A549 (cell line): ENCODE measurements at regions not wholly inside any gene's neighbourhood (a gene's known extent, or its start where the extent isn't known, plus 50 kb on each side); places are given as distances from the start of the nearest gene placed in this dataset.
A peak's percentile ranks its signal among the peaks of the same experiment; 100 is the strongest.

ENCODE experiments used
- ATAC-seq, 2 experiments: fragments of 200-7000 bp in 1 of 2; fragments of >200 bp in 1 of 2; cut with Nextera tagmentation in 1 of 2; cut with Tn5 transposase in 1 of 2; 3 replicates each; pipeline versions ENCODE4 v1.8.0 to v1.9.1; 2018 to 2020; ENCODE audit warnings: mild to moderate bottlenecking in 1 of 2, moderate library complexity in 1 of 2
- CTCF ChIA-PET: fragments of 300-600 bp; sonication (Branson Sonifier 250); formaldehyde crosslinking; extraction: SDS; loops from one replicate; lab custom pipeline; 2021; ENCODE audit warnings: antibody characterized with exemption, inconsistent platforms; lab: Yijun Ruan, JAX
- POLR2A ChIA-PET: fragments of 350-600 bp; formaldehyde crosslinking; extraction: SDS; loops from one replicate; lab custom pipeline; 2021; ENCODE audit warnings: antibody characterized with exemption, inconsistent platforms; lab: Yijun Ruan, JAX
- DNase-seq, 2 experiments: peaks; one replicate each; pipeline versions ENCODE4 v3.0.0 to v3.0.0-alpha.2; 2011 to 2016; ENCODE audit warnings: low read depth in 1 of 2, low spot score in 1 of 2
- FAIRE-seq: peaks from 2 replicates; lab custom pipeline; 2011; peaks lifted over from hg19 to GRCh38; lab: Jason Lieb, UNC
- H3K27ac ChIP-seq, 2 experiments: fragments of >200 bp; sonication (Bioruptor Twin); formaldehyde crosslinking; 3 replicates each; pipeline ENCODE4 v1.5.1; 2016 to 2017
- H3K4me1 ChIP-seq: fragments of >200 bp; sonication (Bioruptor Twin); formaldehyde crosslinking; 3 replicates; pipeline ENCODE4 v1.6.1; 2016
- H3K4me2 ChIP-seq: fragments of >200 bp; sonication (Bioruptor Twin); formaldehyde crosslinking; 3 replicates; pipeline ENCODE4 v1.6.1; 2016
- H3K4me3 ChIP-seq: fragments of >200 bp; sonication (Bioruptor Twin); formaldehyde crosslinking; 3 replicates; pipeline ENCODE4 v1.5.1; 2016
- H3K9me3 ChIP-seq: fragments of >200 bp; sonication (Bioruptor Twin); formaldehyde crosslinking; 3 replicates; pipeline ENCODE4 v1.6.1; 2016
- CEBPB ChIP-seq, 2 experiments: fragments of >200 bp in 1 of 2; sonication (Bioruptor Twin) in 1 of 2; formaldehyde crosslinking in 1 of 2; IDR thresholded peaks; 2 replicates each; pipeline ENCODE4 v1.6.1; 2012 to 2016
- CHD2 ChIP-seq: fragments of 150-350 bp; IDR thresholded peaks from 2 replicates; pipeline ENCODE4 v1.6.1; 2014; ENCODE audit warnings: low read length; ENCODE audit not compliant: partially characterized antibody
- CHD4 ChIP-seq: fragments of 200-600 bp; sonication (generic); IDR thresholded peaks from 2 replicates; pipeline ENCODE4 v1.6.1; 2016; ENCODE audit warnings: antibody characterized with exemption, mild to moderate bottlenecking, borderline replicate concordance
- ESRRA ChIP-seq: fragments of 150-350 bp; IDR thresholded peaks from 2 replicates; pipeline ENCODE4 v1.6.1; 2014; ENCODE audit warnings: mild to moderate bottlenecking, low read length, borderline replicate concordance
- FOSL2 ChIP-seq, 2 experiments: fragments of 450-650 bp in 1 of 2; fragments of >200 bp in 1 of 2; sonication (Bioruptor Twin) in 1 of 2; formaldehyde crosslinking; IDR thresholded peaks; 2 replicates each; pipeline versions ENCODE4 v1.5.0 to v1.6.1; 2016 to 2020; ENCODE audit warnings: mild to moderate bottlenecking in 1 of 2, moderate library complexity in 1 of 2
- HEYL ChIP-seq: fragments of 250-450 bp; sonication (Bioruptor Pico); IDR thresholded peaks from 2 replicates; pipeline ENCODE4 v1.8.0; 2021; ENCODE audit warnings: mild to moderate bottlenecking, moderate library complexity
- HOXA7 ChIP-seq: fragments of 250-450 bp; sonication (Bioruptor Pico); IDR thresholded peaks from 2 replicates; pipeline ENCODE4 v1.5.0; 2020; ENCODE audit warnings: mild to moderate bottlenecking, moderate library complexity
- KDM1A ChIP-seq: fragments of 200-600 bp; sonication (generic); IDR thresholded peaks from 2 replicates; pipeline ENCODE4 v1.6.1; 2016; ENCODE audit warnings: low read depth, mild to moderate bottlenecking
- MAFK ChIP-seq: fragments of 450-650 bp; IDR thresholded peaks from 2 replicates; pipeline ENCODE4 v1.6.1; 2014; ENCODE audit not compliant: partially characterized antibody
- MYC ChIP-seq: IDR thresholded peaks from 2 replicates; pipeline ENCODE4 v1.6.1; 2012; ENCODE audit warnings: mild to moderate bottlenecking, inconsistent platforms, low read length, improper control_type of control experiment, borderline replicate concordance
- NFE2L2 ChIP-seq: fragments of 150-350 bp; conservative IDR thresholded peaks from 2 replicates; pipeline ENCODE4 v1.6.1; 2014; ENCODE audit warnings: low read length
- NPAS2 ChIP-seq: fragments of 250-450 bp; sonication (Bioruptor Pico); IDR thresholded peaks from 2 replicates; pipeline ENCODE4 v1.8.0; 2022; ENCODE audit warnings: mild to moderate bottlenecking, moderate library complexity, borderline replicate concordance
- POLR2A ChIP-seq: IDR thresholded peaks from 2 replicates; pipeline ENCODE4 v1.6.1; 2012; ENCODE audit warnings: mild to moderate bottlenecking, low read length
- RCOR1 ChIP-seq: fragments of 150-350 bp; IDR thresholded peaks from 2 replicates; pipeline ENCODE4 v1.6.1; 2014; ENCODE audit warnings: antibody characterized with exemption, low read length, low read depth
- RNF2 ChIP-seq: fragments of 200-600 bp; sonication (generic); IDR thresholded peaks from 2 replicates; pipeline ENCODE4 v1.6.1; 2016; ENCODE audit warnings: low read depth, mild to moderate bottlenecking, antibody characterized with exemption, moderate library complexity, borderline replicate concordance
- ZNF302 ChIP-seq: fragments of 250-450 bp; sonication (Bioruptor Pico); IDR thresholded peaks from 2 replicates; pipeline ENCODE4 v1.9.0; 2021; ENCODE audit warnings: inconsistent platforms, mild to moderate bottlenecking, moderate library complexity
- ZSCAN20 ChIP-seq: fragments of 250-450 bp; sonication (Bioruptor Pico); IDR thresholded peaks from 2 replicates; pipeline ENCODE4 v1.8.0; 2022; ENCODE audit warnings: mild to moderate bottlenecking, moderate library complexity
- WGBS: methylation state at CpG from one replicate; pipeline ENCODE4 v1.1.6; 2017; ENCODE audit errors: missing lambda C conversion rate; 5-methylcytosine and 5-hydroxymethylcytosine counted together
- TF ChIP-seq, protein P1 (sequence below): IDR thresholded peaks from 2 replicates; pipeline ENCODE4 v1.6.1; 2012
- TF ChIP-seq, protein P2 (sequence below): IDR thresholded peaks from 2 replicates; pipeline ENCODE4 v1.6.1; 2012; ENCODE audit warnings: low read depth, borderline replicate concordance
- TF ChIP-seq, protein P3 (sequence below): fragments of >200 bp; sonication (Bioruptor Twin); formaldehyde crosslinking; IDR thresholded peaks from 3 replicates; pipeline ENCODE4 v1.6.1; 2016
- TF ChIP-seq, protein P4 (sequence below): fragments of 150-350 bp; IDR thresholded peaks from 2 replicates; pipeline ENCODE4 v1.6.1; 2014; ENCODE audit warnings: low read depth, mild to moderate bottlenecking, low read length
- TF ChIP-seq, protein P5 (sequence below): fragments of 250-450 bp; sonication (Bioruptor Pico); IDR thresholded peaks from 2 replicates; pipeline ENCODE4 v1.5.0; 2021; ENCODE audit warnings: mild to moderate bottlenecking, moderate library complexity, borderline replicate concordance

DNA sequence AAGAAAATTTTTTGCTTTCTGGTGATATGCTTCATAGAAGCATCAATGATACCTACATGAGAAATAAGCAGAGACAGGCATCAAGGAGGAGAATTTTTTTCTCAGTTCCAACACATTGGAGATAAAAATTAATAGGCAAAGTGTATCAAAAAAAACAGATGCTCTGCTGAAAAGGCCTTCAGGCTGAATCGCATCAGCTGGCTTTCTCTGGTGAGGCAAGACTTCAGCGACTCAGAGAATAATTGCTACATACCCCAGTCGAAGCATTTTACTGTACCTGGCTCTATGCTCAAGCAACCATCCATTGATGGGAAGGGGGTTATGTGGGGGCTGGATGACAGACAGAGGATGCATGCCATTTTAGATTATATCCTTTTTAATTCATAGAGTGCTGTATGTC lies 415.1 kb downstream of the TFAP2A start:
- DNase-seq = no peak
- 34% methylated on average over 3 of the region's 3 CpGs for WGBS
- CTCF ChIA-PET = no interaction called here

DNA sequence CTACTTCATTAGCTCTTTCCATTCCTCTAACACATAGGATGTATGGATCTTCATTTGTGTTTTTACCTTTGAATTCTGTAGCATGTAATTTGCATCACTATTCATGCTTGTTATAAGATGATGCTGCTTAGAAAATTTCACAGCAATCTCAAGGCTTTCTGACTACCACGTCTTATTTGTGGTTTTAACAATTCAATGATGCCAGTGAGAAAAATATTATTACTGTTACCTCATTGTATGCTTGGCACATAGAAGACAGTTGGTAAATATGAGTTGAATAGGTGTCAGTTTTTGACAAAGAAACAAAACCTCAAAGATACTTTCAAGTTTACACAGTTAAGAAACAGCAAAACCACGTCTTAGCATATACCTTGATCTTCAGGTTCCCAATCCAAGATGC lies 428.6 kb downstream of the TFAP2A start:
- FAIRE-seq (no peak), ATAC-seq (no peak), DNase-seq (no peak)
- Histone ChIP-seq H3K4me2 (no peak overlapping the region), H3K4me3 (no peak overlapping the region), H3K4me1 (no peaks in the 10 kb centered on the region), H3K9me3 (0 out of 3 replicates have a peak, but pooled peaks cover 8% of the 10 kb centered on the region), H3K27ac (no peak overlapping the region)
- ChIA-PET POLR2A (no interaction called here), CTCF (no interaction called here)
- TF ChIP-seq POLR2A (no peak), HEYL (CRISPR knock-in tag) (no peak), ZNF302 (CRISPR knock-in tag) (no peak), RCOR1 (no peak), HOXA7 (no peak), NPAS2 (no peak), KDM1A (no peak), CHD2 (no peak), RNF2 (no peak)
- 47% methylated on average over 2 of the region's 2 CpGs for WGBS

More for the DNA sequence above, 415.1 kb downstream of the TFAP2A start:
- H3K4me3 ChIP-seq = no peak overlapping the region
- H3K9me3 ChIP-seq = no peaks in the 10 kb centered on the region
- ATAC-seq (no peak), FAIRE-seq (no peak)
- no peak overlapping the region for H3K27ac ChIP-seq
- H3K4me2 ChIP-seq = 0 out of 3 replicates have a peak overlapping the region, but pooled peaks have one; percentile 29
- POLR2A ChIA-PET = no interaction called here
- TF ChIP-seq FOSL2 (IDR thresholded peaks at IDR 0.05) (no peak), FOSL2 (CRISPR knock-in tag; IDR thresholded peaks at IDR 0.05) (no peak), MYC (no peak), RNF2 (no peak), CHD4 (no peak), NFE2L2 (no peak), CEBPB (IDR thresholded peaks at IDR 0.05) (peak in 1 of 2 experiments; percentile 31; a peak in 1 of 4 replicates), ZSCAN20 (no peak)
- TF ChIP-seq, protein P1, sequence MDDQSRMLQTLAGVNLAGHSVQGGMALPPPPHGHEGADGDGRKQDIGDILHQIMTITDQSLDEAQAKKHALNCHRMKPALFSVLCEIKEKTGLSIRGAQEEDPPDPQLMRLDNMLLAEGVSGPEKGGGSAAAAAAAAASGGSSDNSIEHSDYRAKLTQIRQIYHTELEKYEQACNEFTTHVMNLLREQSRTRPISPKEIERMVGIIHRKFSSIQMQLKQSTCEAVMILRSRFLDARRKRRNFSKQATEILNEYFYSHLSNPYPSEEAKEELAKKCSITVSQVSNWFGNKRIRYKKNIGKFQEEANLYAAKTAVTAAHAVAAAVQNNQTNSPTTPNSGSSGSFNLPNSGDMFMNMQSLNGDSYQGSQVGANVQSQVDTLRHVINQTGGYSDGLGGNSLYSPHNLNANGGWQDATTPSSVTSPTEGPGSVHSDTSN = no peak
- TF ChIP-seq, protein P2, sequence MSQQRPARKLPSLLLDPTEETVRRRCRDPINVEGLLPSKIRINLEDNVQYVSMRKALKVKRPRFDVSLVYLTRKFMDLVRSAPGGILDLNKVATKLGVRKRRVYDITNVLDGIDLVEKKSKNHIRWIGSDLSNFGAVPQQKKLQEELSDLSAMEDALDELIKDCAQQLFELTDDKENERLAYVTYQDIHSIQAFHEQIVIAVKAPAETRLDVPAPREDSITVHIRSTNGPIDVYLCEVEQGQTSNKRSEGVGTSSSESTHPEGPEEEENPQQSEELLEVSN = no peak
- H3K4me1 ChIP-seq = peaks cover 8% of the 10 kb centered on the region

DNA sequence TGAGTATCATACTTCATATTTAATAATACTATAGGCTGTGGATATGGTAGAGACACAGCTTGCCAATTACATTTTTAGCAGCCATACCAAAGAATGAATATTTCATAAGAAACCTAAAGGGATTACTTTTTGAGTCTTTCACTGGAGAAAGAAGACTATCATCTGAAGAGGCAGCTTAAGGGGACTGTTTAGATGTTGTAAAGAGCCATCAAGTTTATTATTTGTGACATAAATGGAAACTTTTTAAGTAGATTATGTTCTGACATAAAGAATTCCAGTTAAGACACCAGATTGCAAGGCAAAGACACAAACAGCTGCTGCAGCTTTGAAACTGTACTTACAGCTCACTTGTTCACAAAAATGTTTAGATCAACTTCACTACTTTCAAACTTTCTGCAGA lies 429.4 kb downstream of the TFAP2A start:
- no peak for FAIRE-seq
- Histone ChIP-seq H3K4me2 (no peak overlapping the region), H3K27ac (no peak overlapping the region), H3K9me3 (0 out of 3 replicates have a peak, but pooled peaks cover 8% of the 10 kb centered on the region), H3K4me1 (no peaks in the 10 kb centered on the region), H3K4me3 (no peak overlapping the region)
- ATAC-seq = no peak
- CTCF ChIA-PET = no interaction called here
- POLR2A ChIA-PET = no interaction called here
- no peak for DNase-seq
- TF ChIP-seq ESRRA (no peak), MYC (no peak), MAFK (no peak), CEBPB (IDR thresholded peaks at IDR 0.05) (no peak)
- TF ChIP-seq, protein P2 = no peak
- TF ChIP-seq, protein P3, sequence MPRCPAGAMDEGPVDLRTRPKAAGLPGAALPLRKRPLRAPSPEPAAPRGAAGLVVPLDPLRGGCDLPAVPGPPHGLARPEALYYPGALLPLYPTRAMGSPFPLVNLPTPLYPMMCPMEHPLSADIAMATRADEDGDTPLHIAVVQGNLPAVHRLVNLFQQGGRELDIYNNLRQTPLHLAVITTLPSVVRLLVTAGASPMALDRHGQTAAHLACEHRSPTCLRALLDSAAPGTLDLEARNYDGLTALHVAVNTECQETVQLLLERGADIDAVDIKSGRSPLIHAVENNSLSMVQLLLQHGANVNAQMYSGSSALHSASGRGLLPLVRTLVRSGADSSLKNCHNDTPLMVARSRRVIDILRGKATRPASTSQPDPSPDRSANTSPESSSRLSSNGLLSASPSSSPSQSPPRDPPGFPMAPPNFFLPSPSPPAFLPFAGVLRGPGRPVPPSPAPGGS = no peak
- TF ChIP-seq, protein P4, sequence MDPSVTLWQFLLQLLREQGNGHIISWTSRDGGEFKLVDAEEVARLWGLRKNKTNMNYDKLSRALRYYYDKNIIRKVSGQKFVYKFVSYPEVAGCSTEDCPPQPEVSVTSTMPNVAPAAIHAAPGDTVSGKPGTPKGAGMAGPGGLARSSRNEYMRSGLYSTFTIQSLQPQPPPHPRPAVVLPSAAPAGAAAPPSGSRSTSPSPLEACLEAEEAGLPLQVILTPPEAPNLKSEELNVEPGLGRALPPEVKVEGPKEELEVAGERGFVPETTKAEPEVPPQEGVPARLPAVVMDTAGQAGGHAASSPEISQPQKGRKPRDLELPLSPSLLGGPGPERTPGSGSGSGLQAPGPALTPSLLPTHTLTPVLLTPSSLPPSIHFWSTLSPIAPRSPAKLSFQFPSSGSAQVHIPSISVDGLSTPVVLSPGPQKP = no peak
- TF ChIP-seq, protein P5, sequence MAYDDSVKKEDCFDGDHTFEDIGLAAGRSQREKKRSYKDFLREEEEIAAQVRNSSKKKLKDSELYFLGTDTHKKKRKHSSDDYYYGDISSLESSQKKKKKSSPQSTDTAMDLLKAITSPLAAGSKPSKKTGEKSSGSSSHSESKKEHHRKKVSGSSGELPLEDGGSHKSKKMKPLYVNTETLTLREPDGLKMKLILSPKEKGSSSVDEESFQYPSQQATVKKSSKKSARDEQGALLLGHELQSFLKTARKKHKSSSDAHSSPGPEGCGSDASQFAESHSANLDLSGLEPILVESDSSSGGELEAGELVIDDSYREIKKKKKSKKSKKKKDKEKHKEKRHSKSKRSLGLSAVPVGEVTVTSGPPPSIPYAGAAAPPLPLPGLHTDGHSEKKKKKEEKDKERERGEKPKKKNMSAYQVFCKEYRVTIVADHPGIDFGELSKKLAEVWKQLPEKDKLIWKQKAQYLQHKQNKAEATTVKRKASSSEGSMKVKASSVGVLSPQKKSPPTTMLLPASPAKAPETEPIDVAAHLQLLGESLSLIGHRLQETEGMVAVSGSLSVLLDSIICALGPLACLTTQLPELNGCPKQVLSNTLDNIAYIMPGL = no peak
